ENCODE measurements at regions not wholly inside any gene's neighbourhood (a gene's known extent, or its start where the extent isn't known, plus 50 kb on each side); places are given as distances from the start of the nearest gene placed in this dataset.

DNA sequence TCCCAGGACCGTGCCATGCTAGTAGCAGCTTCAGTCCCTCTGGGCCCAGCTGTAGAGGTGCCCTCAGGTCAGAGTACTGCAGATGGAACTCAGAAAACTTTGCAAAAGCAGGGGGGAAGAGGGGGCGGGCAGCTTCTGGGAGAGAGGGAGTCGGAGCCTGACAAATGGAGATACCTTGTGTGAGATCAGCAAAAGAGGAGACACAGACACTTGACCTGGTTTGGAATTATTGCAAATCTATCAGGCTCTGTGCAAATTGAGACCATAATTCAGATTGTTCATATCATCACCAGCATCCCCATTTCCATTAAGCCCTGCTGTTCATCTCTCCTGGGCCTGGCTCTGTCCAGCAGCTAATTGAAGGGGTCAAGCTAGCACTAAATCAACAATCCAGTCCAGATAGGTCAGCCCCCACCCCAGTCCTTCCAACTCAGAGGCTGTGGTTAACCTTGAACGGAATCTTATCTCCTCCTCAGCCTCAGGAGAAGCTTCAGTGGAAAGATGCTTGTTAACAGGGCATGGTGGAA, 292.6 kb upstream of the PLET1 start:
- Histone ChIP-seq H3K27me3 (ENCODE audit: control insufficient read depth, insufficient read depth, low read length) (peaks cover 2% of the 10 kb centered on the region), H3K4me3 (ENCODE audit: low read depth, low read length) (no peak overlapping the region), H3K36me3 (ENCODE audit: control insufficient read depth, insufficient read depth, low read length) (no peaks in the 10 kb centered on the region)
- TF ChIP-seq, protein P1, sequence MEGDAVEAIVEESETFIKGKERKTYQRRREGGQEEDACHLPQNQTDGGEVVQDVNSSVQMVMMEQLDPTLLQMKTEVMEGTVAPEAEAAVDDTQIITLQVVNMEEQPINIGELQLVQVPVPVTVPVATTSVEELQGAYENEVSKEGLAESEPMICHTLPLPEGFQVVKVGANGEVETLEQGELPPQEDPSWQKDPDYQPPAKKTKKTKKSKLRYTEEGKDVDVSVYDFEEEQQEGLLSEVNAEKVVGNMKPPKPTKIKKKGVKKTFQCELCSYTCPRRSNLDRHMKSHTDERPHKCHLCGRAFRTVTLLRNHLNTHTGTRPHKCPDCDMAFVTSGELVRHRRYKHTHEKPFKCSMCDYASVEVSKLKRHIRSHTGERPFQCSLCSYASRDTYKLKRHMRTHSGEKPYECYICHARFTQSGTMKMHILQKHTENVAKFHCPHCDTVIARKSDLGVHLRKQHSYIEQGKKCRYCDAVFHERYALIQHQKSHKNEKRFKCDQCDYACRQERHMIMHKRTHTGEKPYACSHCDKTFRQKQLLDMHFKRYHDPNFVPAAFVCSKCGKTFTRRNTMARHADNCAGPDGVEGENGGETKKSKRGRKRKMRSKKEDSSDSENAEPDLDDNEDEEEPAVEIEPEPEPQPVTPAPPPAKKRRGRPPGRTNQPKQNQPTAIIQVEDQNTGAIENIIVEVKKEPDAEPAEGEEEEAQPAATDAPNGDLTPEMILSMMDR (IDR thresholded peaks at IDR 0.05; ENCODE audit: insufficient read depth, low read length, poor library complexity, severe bottlenecking), result no peak
- no peak for DNase-seq (ENCODE audit: low read depth)

DNA sequence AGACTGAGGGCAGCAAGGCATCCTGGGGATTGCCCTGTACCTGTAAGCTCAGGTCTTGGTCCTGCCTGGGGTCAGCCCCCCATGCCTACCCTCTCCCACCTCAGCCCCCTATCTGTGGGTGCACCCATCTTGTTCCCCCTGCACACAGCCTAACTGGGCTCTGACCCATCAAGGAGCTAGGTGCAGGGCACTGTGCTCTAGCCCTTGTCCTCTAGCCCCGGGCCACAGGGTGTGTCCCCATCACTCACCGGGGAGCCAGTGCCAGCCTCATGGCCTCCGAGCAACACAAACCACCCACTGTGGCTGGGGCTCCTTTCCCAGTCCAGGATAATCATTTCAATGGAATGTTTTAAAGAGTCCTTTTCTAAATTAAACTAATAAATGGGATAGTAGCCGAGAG, 293.9 kb upstream of the PLET1 start:
- DNase-seq (ENCODE audit: low read depth), result no peak
- TF ChIP-seq, protein P1 (IDR thresholded peaks at IDR 0.05; ENCODE audit: insufficient read depth, low read length, poor library complexity, severe bottlenecking), result no peak
- Histone ChIP-seq H3K27me3 (ENCODE audit: control insufficient read depth, insufficient read depth, low read length) (peaks cover 2% of the 10 kb centered on the region), H3K36me3 (ENCODE audit: control insufficient read depth, insufficient read depth, low read length) (no peaks in the 10 kb centered on the region), H3K4me3 (ENCODE audit: low read depth, low read length) (no peak overlapping the region)

DNA sequence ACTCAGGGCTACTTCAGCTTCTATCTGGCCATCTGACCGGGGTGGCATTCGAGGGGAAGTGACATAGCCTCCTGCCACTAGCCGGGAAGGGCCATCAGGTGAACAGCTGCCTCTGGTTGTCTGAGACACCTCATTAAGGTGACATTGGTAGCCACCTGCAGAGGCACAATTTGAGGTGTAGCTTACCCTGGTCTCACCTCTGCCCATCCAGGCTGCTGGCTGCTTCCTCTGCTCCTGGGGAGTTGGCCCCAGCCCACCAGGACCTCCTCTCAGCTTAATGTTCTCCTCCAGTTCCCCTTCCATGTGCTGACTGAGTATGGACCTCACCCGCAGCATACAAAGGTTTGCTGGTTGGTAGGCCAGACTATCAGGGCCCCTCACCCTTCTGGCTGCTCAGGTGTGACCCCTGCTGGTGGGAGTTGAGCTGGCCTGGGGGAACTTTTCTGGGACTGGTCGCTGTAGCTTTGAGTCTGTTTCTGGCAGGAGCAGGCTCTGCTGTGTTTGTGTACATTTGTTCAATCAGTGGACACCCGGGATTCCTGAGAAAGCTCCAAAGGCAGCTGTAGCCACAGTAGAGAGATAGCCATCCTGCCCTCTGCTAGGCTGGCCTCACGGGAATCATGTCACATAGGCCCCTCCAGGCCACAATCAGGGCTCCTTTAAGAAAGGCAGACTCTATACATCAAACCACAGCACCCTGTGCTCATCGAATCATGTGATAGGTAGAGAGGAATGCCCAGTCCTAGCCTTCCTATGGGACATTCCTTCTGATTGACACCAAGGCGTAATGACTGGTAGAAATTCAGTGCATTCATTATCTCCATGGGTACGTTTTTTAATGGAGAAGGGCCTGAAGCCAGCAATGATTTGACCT, 295.1 kb upstream of the PLET1 start:
- DNase-seq (ENCODE audit: low read depth), result peak; percentile 12

DNA sequence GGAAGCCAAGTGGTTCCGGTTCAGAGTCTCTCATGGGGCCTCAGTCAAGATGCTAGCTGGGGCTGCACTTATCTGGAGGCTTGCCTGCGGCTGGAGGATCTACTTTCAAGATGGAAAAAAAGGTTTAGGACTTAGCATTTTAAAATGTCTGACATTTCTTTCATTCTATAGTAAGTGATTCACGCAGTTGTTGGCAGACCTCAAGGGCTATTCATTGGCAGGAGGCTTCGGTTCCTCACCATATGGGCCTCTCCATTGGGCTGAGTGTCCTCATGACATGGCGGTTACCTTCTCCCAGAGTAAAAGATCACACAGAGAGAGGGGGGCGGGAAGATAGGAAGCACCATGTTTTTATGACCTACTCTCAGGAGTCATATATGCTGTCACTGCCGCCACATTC, 298.0 kb upstream of the PLET1 start:
- TF ChIP-seq, protein P1 (IDR thresholded peaks at IDR 0.05; ENCODE audit: insufficient read depth, low read length, poor library complexity, severe bottlenecking), result no peak
- DNase-seq (ENCODE audit: low read depth), result no peak
- Histone ChIP-seq H3K27me3 (ENCODE audit: control insufficient read depth, insufficient read depth, low read length) (no peaks in the 10 kb centered on the region), H3K4me3 (ENCODE audit: low read depth, low read length) (no peak overlapping the region), H3K36me3 (ENCODE audit: control insufficient read depth, insufficient read depth, low read length) (no peaks in the 10 kb centered on the region)

More for the DNA sequence above, 295.1 kb upstream of the PLET1 start:
- no peaks in the 10 kb centered on the region for H3K36me3 ChIP-seq (ENCODE audit: control insufficient read depth, insufficient read depth, low read length)
- no peak overlapping the region for H3K4me3 ChIP-seq (ENCODE audit: low read depth, low read length)
- TF ChIP-seq, protein P1 (IDR thresholded peaks at IDR 0.05; ENCODE audit: insufficient read depth, low read length, poor library complexity, severe bottlenecking), result peak; percentile 68
- peaks cover 2% of the 10 kb centered on the region for H3K27me3 ChIP-seq (ENCODE audit: control insufficient read depth, insufficient read depth, low read length)

DNA sequence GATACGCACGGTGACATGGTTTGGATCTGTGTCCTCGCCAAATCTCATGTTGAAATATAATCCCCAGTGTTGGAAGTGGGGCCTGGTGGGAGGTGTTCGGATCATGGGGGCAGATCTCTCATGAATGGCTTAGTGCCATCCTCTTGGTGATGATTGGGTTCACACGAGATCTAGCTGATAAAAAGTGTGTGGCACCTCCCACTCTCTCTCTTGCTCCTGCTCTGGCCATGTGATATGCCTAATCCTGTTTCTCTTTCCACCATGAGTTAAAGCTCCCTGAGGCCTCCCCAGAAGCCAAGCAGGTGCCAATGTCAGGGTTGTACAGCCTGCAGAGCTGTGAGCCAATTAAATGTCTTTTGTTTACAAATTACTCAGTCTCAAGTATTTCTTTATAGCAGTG, 303.1 kb upstream of the PLET1 start:
- H3K36me3 ChIP-seq (ENCODE audit: control insufficient read depth, insufficient read depth, low read length), result no peaks in the 10 kb centered on the region
- TF ChIP-seq, protein P1 (IDR thresholded peaks at IDR 0.05; ENCODE audit: insufficient read depth, low read length, poor library complexity, severe bottlenecking), result no peak
- no peaks in the 10 kb centered on the region for H3K27me3 ChIP-seq (ENCODE audit: control insufficient read depth, insufficient read depth, low read length)
- no peak overlapping the region for H3K4me3 ChIP-seq (ENCODE audit: low read depth, low read length)
- no peak for DNase-seq (ENCODE audit: low read depth)
